Gastrocnemius medialis (tissue), 4 donors: ENCODE measurements at regions not wholly inside any gene's neighbourhood (a gene's known extent, or its start where the extent isn't known, plus 50 kb on each side); places are given as distances from the start of the nearest gene placed in this dataset.

ENCODE experiments used
- CTCF ChIP-seq, 5 experiments: fragments of 450-650 bp in 3 of 5; fragments of 200-600 bp in 2 of 5; sonication (generic) in 2 of 5; IDR thresholded peaks in 4 of 5; conservative IDR thresholded peaks in 1 of 5; 1 replicate in 4 of 5; 2 replicates in 1 of 5; pipeline ENCODE4 v1.5.1; 2016 to 2019; ENCODE audit warnings: antibody characterized with exemption in 5 of 5, mild to moderate bottlenecking in 3 of 5, moderate library complexity in 3 of 5
- POLR2A ChIP-seq, 2 donors: fragments of 450-650 bp; IDR thresholded peaks; one replicate each; pipeline ENCODE4 v1.6.1; 2017; ENCODE audit warnings: antibody characterized with exemption in 2 of 2, mild to moderate bottlenecking in 2 of 2, moderate library complexity in 2 of 2

GRCh38 chr21:27818847-27819246 lies 852.0 kb upstream of the ADAMTS5 start:
- no peak for TF ChIP-seq CTCF (IDR thresholded peaks at IDR 0.05 in 4 of 5, conservative IDR thresholded peaks at IDR 0.05 in 1 of 5)
- TF ChIP-seq POLR2A (IDR thresholded peaks at IDR 0.05), result no peak
